Tibial nerve (tissue), 4 donors: ENCODE measurements at regions not wholly inside any gene's neighbourhood (a gene's known extent, or its start where the extent isn't known, plus 50 kb on each side); places are given as distances from the start of the nearest gene placed in this dataset.
A peak's percentile ranks its signal among the peaks of the same experiment; 100 is the strongest.

Source experiments
- DNase-seq, 2 donors: peaks; one replicate each; pipeline ENCODE4 v3.0.0-alpha.2; 2019; ENCODE audit warnings: low spot score in 2 of 2
- H3K27ac ChIP-seq, 4 donors: fragments of 200-600 bp; sonication (generic) in 3 of 4; one replicate each; pipeline ENCODE4 v1.5.1; 2017 to 2019; ENCODE audit warnings: mild to moderate bottlenecking in 1 of 4
- H3K27me3 ChIP-seq, 2 donors: fragments of 200-600 bp; sonication (generic) in 1 of 2; one replicate each; pipeline versions ENCODE4 v1.5.1 to v1.6.0; 2017 to 2019
- H3K36me3 ChIP-seq, 3 donors: fragments of 200-600 bp; sonication (generic); one replicate each; pipeline ENCODE4 v1.5.1; 2018 to 2019
- H3K4me1 ChIP-seq, 4 donors: fragments of 200-600 bp; sonication (generic) in 3 of 4; one replicate each; pipeline ENCODE4 v1.5.1; 2017 to 2019
- H3K4me3 ChIP-seq, 4 donors: fragments of 200-600 bp; sonication (generic) in 3 of 4; one replicate each; pipeline ENCODE4 v1.5.1; 2017 to 2019; ENCODE audit warnings: mild to moderate bottlenecking in 1 of 4, moderate library complexity in 1 of 4
- H3K9me3 ChIP-seq, 4 donors: fragments of 200-600 bp; sonication (generic) in 3 of 4; one replicate each; pipeline ENCODE4 v1.5.1; 2017 to 2019
- EP300 ChIP-seq, 2 donors: sonication (generic); formaldehyde crosslinking; IDR thresholded peaks; one replicate each; pipeline ENCODE4 v1.6.1; 2017; ENCODE audit warnings: antibody characterized with exemption in 2 of 2, mild to moderate bottlenecking in 1 of 2
- POLR2A ChIP-seq, 2 donors: fragments of 450-650 bp; IDR thresholded peaks; one replicate each; pipeline ENCODE4 v1.6.1; 2017; ENCODE audit warnings: antibody characterized with exemption in 2 of 2, mild to moderate bottlenecking in 2 of 2, moderate library complexity in 2 of 2
- WGBS, 2 donors: methylation state at CpG; one replicate each; pipeline ENCODE4 v1.1.5; 2018; 5-methylcytosine and 5-hydroxymethylcytosine counted together
- TF ChIP-seq, protein P1 (sequence below), 5 experiments: fragments of 200-600 bp in 3 of 5; fragments of 450-650 bp in 2 of 5; sonication (generic) in 3 of 5; IDR thresholded peaks; one replicate each; pipeline ENCODE4 v1.5.1; 2016 to 2019; ENCODE audit warnings: antibody characterized with exemption in 5 of 5, mild to moderate bottlenecking in 3 of 5, moderate library complexity in 2 of 5

DNA sequence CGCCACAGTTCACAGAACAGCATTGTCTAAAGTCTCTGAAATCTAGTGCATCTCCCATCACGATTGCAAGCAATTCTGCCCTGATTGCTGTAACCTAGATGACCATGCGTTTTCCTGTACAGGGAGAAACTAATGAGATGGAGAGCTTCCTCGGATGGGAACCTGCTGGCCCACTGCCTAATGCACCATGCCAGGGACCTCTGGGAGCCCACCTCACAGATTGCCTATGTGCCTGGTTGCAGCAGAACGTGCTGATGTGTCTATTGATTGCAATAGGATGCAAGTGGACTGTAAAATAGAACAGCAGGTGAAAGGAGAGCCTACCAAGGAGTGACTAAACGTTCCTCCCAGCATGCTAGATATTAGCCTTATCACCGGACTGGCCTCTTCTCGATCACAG is 141.0 kb upstream of the RAB12 start:
- WGBS, 2 donors: 80 to 81% methylated on average over 8 of the region's 8 CpGs
- Histone ChIP-seq H3K4me1 (peaks cover 0 to 10% (median 0%) of the 10 kb centered on the region in 4 donors), H3K36me3 (no peaks in the 10 kb centered on the region), H3K4me3 (no peak overlapping the region), H3K27me3 (no peaks in the 10 kb centered on the region), H3K27ac (no peak overlapping the region), H3K9me3 (no peaks in the 10 kb centered on the region)
- TF ChIP-seq, protein P1, sequence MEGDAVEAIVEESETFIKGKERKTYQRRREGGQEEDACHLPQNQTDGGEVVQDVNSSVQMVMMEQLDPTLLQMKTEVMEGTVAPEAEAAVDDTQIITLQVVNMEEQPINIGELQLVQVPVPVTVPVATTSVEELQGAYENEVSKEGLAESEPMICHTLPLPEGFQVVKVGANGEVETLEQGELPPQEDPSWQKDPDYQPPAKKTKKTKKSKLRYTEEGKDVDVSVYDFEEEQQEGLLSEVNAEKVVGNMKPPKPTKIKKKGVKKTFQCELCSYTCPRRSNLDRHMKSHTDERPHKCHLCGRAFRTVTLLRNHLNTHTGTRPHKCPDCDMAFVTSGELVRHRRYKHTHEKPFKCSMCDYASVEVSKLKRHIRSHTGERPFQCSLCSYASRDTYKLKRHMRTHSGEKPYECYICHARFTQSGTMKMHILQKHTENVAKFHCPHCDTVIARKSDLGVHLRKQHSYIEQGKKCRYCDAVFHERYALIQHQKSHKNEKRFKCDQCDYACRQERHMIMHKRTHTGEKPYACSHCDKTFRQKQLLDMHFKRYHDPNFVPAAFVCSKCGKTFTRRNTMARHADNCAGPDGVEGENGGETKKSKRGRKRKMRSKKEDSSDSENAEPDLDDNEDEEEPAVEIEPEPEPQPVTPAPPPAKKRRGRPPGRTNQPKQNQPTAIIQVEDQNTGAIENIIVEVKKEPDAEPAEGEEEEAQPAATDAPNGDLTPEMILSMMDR (IDR thresholded peaks at IDR 0.05): no peak
- TF ChIP-seq EP300 (IDR thresholded peaks at IDR 0.05): no peak
- TF ChIP-seq POLR2A (IDR thresholded peaks at IDR 0.05): no peak
- no peak for DNase-seq

DNA sequence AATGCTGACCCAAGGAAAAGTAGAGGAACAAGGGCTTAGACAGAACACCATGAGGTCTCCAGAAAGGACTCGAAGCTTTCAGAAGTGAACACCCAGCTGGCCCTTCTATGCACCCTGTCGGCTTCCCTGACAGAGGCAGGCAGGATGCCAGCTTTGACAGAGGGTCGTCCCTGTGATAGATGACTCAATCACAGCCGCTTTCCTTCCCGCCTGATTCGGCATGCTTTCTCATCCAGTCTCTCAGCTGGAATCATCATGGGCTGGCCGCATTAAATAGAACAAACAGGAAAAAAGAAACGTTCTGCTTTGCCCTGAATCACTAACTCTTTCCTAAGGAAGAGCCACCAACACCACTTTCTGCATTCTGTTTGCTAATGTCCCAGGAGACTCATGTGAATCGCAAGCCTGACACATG is 140.3 kb upstream of the RAB12 start:
- WGBS, 2 donors: 17 to 29% methylated on average over 9 of the region's 9 CpGs

DNA sequence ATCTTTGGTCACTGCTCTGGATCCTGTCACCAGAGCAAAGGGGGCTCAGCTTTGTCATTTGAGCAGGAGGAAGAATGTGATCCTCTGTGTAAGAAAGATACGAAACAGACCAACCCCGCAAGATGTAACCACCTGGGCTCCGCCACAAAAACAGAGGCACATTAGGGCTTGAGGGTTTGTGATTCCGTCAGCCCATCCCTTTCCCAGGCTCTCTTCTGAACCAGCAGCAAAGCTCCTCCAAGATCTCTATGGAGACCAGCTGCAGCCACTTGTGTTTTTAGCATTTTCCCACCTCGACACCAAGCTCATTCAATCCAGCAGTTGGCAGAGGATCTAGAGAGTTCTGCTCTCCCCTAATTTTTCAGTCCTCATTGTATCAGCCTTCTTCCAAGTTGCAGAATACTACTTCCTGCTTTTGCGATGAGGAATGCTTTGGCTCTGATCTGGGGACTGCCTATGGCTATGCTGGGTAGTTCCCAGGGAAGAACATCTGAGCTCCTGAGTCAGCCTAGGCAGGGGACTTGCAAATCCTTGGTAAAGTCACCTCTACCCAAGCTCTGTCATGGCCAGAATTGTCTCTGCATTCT is 139.6 kb upstream of the RAB12 start:
- H3K36me3 ChIP-seq: no peaks in the 10 kb centered on the region
- no peak overlapping the region for H3K4me3 ChIP-seq
- WGBS, 2 donors: 53 to 73% methylated on average over 6 of the region's 6 CpGs
- H3K4me1 ChIP-seq: peaks cover 0 to 10% (median 0%) of the 10 kb centered on the region in 4 donors
- no peaks in the 10 kb centered on the region for H3K9me3 ChIP-seq
- no peak for DNase-seq
- H3K27me3 ChIP-seq: no peaks in the 10 kb centered on the region
- H3K27ac ChIP-seq: no peak overlapping the region
- TF ChIP-seq POLR2A (IDR thresholded peaks at IDR 0.05): no peak
- TF ChIP-seq EP300 (IDR thresholded peaks at IDR 0.05): no peak
- TF ChIP-seq, protein P1 (IDR thresholded peaks at IDR 0.05): no peak

More for the DNA sequence above, 140.3 kb upstream of the RAB12 start:
- no peak for DNase-seq
- Histone ChIP-seq H3K36me3 (no peaks in the 10 kb centered on the region), H3K27me3 (no peaks in the 10 kb centered on the region), H3K27ac (no peak overlapping the region), H3K9me3 (no peaks in the 10 kb centered on the region), H3K4me1 (peaks cover 0 to 10% (median 0%) of the 10 kb centered on the region in 4 donors), H3K4me3 (no peak overlapping the region)
- TF ChIP-seq, protein P1 (IDR thresholded peaks at IDR 0.05): no peak
- no peak for TF ChIP-seq EP300 (IDR thresholded peaks at IDR 0.05)
- TF ChIP-seq POLR2A (IDR thresholded peaks at IDR 0.05): no peak

DNA sequence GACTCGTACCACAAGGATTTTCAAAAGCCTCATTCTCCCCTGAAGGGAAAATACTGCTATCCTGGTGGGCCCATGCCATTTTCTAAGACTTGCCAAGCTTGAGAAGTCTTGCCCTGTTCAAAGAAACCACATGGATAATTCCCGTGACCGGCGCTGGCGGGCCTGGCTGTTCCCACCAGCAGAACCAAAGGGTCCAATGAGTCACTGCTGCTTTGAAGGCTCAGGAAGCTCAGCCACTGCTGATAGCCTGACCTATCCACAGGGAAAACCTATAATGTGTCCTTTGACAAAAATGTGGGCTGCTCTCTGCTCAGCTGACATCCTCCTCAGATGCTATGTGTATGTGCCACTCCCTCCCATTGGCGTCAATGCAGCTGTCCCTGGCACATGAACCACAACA is 137.9 kb upstream of the RAB12 start:
- TF ChIP-seq EP300 (IDR thresholded peaks at IDR 0.05): peak in 1 of 2 donors; percentile 39
- TF ChIP-seq, protein P1 (IDR thresholded peaks at IDR 0.05): no peak
- no peak for DNase-seq
- Histone ChIP-seq H3K9me3 (no peaks in the 10 kb centered on the region), H3K4me3 (no peak overlapping the region), H3K27ac (no peak overlapping the region), H3K36me3 (no peaks in the 10 kb centered on the region), H3K4me1 (peaks cover 0 to 10% (median 0%) of the 10 kb centered on the region in 4 donors), H3K27me3 (no peaks in the 10 kb centered on the region)
- 95 to 98% methylated on average over 6 of the region's 6 CpGs for WGBS, 2 donors

DNA sequence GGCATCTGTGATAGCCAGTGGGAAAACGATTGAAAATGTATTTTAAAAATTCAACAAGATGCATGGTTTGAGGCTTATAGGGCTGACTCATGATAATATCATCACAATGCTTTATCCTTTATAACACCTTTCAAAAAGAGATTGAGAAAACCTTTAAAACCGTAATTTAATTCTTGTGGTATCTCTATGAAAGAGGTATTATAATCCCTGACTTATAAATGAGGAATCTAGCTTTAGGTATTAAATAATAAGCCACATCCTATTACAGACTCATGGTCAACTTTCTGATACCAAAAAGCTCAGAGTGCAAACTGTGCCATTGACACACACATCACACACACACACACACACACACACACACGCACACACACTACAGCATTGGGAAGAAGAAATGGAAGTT is 134.6 kb upstream of the RAB12 start:
- H3K27me3 ChIP-seq: no peaks in the 10 kb centered on the region
- H3K4me1 ChIP-seq: no peaks in the 10 kb centered on the region
- TF ChIP-seq EP300 (IDR thresholded peaks at IDR 0.05) (no peak), POLR2A (IDR thresholded peaks at IDR 0.05) (no peak)
- TF ChIP-seq, protein P1 (IDR thresholded peaks at IDR 0.05): no peak
- H3K36me3 ChIP-seq: no peaks in the 10 kb centered on the region
- no peak for DNase-seq
- H3K27ac ChIP-seq: no peak overlapping the region
- no peak overlapping the region for H3K4me3 ChIP-seq
- WGBS, 2 donors: 81% methylated on average over 3 of the region's 3 CpGs
- H3K9me3 ChIP-seq: no peaks in the 10 kb centered on the region
